ENCODE measurements at regions not wholly inside any gene's neighbourhood (a gene's known extent, or its start where the extent isn't known, plus 50 kb on each side); places are given as distances from the start of the nearest gene placed in this dataset.
"Not testable (repeated sequence)": the region's sequence is repeated elsewhere in the genome, so short reads cannot be mapped to it uniquely, and the experiment has no call there.

GRCh38 chr15:62848632-62849050 is 193.9 kb upstream of the TPM1 start:
- no peak for DNase-seq

GRCh38 chr15:62849316-62850106 is 193.0 kb upstream of the TPM1 start:
- no peak for DNase-seq

- no peak for DNase-seq
These were observed 192.2 kb upstream of the TPM1 start for GRCh38 chr15:62850318-62850717.

GRCh38 chr15:62850791-62851291 is 191.7 kb upstream of the TPM1 start:
- DNase-seq = no peak

- no peak for DNase-seq
These were observed 189.3 kb upstream of the TPM1 start for GRCh38 chr15:62853114-62853840.

GRCh38 chr15:62853841-62854225 is 188.7 kb upstream of the TPM1 start:
- no peak for DNase-seq

- no peak for DNase-seq
These were observed 188.0 kb upstream of the TPM1 start for GRCh38 chr15:62854420-62855084.

- DNase-seq = no peak
These were observed 187.5 kb upstream of the TPM1 start for GRCh38 chr15:62855085-62855476.

- no peak for DNase-seq
These were observed 185.9 kb upstream of the TPM1 start for GRCh38 chr15:62856466-62857246.

GRCh38 chr15:62857411-62857853 is 185.1 kb upstream of the TPM1 start:
- peak in 1 of 2 donors; percentile 6 for DNase-seq

GRCh38 chr15:62858343-62858742 is 184.2 kb upstream of the TPM1 start:
- DNase-seq = no peak

- DNase-seq = no peak
These were observed 179.8 kb upstream of the TPM1 start for GRCh38 chr15:62862717-62863116.

GRCh38 chr15:62866366-62866765 is 176.2 kb upstream of the TPM1 start:
- no peak for DNase-seq

GRCh38 chr15:62867844-62868243 is 174.7 kb upstream of the TPM1 start:
- DNase-seq = no peak

GRCh38 chr15:62868507-62868906 is 174.0 kb upstream of the TPM1 start:
- DNase-seq = no peak

GRCh38 chr15:62869116-62869515 is 173.4 kb upstream of the TPM1 start:
- no peak for DNase-seq

- no peak for DNase-seq
These were observed 172.3 kb upstream of the TPM1 start for GRCh38 chr15:62870216-62870615.

- DNase-seq = not testable (repeated sequence)
These were observed 171.8 kb upstream of the TPM1 start for GRCh38 chr15:62870701-62871100.

GRCh38 chr15:62873203-62873602 is 169.3 kb upstream of the TPM1 start:
- no peak for DNase-seq

- no peak for DNase-seq
These were observed 168.5 kb upstream of the TPM1 start for GRCh38 chr15:62874064-62874463.

- DNase-seq = no peak
These were observed 167.5 kb upstream of the TPM1 start for GRCh38 chr15:62874959-62875625.

- no peak for DNase-seq
These were observed 166.9 kb upstream of the TPM1 start for GRCh38 chr15:62875626-62876021.

Measured in stimulated activated CD4-positive, alpha-beta T cell treated with anti-CD3 and anti-CD28 coated beads, Interleukin-2, amount 100 ng/mL, for 48 hours (primary cell).